ENCODE measurements at regions not wholly inside any gene's neighbourhood (a gene's known extent, or its start where the extent isn't known, plus 50 kb on each side); places are given as distances from the start of the nearest gene placed in this dataset.
"Not testable (repeated sequence)": the region's sequence is repeated elsewhere in the genome, so short reads cannot be mapped to it uniquely, and the experiment has no call there.

DNA sequence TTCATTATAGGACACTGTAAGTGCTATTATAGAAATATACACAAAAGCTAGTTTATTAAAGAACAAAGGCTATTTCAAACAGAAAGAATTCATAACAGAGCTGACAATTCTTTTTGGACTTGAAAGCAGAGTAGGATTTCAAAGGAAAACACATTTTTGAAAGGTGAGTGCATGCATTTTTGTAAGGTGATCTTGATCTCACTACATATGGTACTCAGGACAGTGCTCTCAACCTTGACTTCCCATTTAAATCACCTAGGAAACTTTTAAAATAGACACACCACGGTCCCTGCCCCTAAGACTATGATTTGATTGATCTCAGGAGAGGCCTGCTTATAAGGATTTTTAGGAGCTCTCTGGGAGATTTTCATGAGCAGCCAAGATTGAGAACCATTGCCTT is 1362.0 kb downstream of the CDH8 start:
- no peak overlapping the region for H3K4me3 ChIP-seq (ENCODE audit: low read depth, low read length)
- no peak for DNase-seq (ENCODE audit: low read depth)
- TF ChIP-seq, protein P1, sequence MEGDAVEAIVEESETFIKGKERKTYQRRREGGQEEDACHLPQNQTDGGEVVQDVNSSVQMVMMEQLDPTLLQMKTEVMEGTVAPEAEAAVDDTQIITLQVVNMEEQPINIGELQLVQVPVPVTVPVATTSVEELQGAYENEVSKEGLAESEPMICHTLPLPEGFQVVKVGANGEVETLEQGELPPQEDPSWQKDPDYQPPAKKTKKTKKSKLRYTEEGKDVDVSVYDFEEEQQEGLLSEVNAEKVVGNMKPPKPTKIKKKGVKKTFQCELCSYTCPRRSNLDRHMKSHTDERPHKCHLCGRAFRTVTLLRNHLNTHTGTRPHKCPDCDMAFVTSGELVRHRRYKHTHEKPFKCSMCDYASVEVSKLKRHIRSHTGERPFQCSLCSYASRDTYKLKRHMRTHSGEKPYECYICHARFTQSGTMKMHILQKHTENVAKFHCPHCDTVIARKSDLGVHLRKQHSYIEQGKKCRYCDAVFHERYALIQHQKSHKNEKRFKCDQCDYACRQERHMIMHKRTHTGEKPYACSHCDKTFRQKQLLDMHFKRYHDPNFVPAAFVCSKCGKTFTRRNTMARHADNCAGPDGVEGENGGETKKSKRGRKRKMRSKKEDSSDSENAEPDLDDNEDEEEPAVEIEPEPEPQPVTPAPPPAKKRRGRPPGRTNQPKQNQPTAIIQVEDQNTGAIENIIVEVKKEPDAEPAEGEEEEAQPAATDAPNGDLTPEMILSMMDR (IDR thresholded peaks at IDR 0.05; ENCODE audit: low read depth, low read length, missing control alignments), result no peak
- in situ Hi-C loops (cut with HindIII; ENCODE audit: low sequenced_read_pairs), result no loop called here

DNA sequence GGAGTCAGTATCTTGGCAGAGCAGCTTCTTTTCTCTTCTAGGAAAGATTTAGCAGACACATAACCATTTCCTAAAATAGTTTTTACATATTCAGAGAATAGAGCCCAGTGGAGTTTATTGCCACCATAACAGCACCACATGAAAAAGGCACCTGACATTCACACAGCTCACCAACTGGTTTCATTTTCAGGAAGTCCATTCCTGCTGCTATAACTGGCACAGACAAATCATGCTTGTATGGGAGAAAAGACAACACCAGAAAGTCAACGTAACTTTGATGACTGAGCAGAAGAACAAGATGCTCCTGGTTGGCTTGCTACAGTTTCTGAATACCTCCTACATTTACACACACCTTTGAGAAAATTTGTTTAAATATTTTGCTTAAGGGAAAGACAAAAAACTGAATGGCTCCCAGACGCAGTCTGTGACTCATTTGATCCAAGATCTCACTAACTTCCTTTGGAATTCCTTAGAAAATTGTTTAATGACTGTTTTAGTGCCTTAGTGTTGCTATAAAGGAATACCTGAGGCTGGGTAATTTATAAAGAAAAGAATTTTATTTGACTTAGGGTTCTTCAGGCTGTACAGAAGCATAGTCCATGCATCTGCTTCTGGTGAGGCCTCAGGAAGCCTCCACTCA is 1380.6 kb downstream of the CDH8 start:
- in situ Hi-C loops (cut with HindIII; ENCODE audit: low sequenced_read_pairs), result no loop called here
- no peak for DNase-seq (ENCODE audit: low read depth)
- TF ChIP-seq, protein P1 (IDR thresholded peaks at IDR 0.05; ENCODE audit: low read depth, low read length, missing control alignments), result no peak

DNA sequence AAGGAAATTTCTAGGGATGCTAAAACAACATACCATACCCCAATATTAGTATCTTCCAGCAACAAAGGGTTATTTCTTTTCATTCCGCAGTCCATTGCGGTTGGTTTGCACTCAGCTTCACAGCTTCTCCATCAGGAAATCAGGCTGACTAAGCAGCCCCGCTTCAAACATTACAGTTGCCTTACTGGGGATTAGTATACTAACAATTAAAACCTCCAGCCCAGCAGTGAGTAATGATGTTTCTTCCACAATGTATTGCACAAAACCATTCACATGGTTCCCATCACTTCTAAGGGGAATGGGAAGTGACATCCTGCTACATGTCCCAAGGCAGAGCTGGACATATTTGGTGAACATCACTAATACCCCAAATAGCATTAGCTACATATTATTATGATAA is 1384.9 kb downstream of the CDH8 start:
- TF ChIP-seq, protein P1 (IDR thresholded peaks at IDR 0.05; ENCODE audit: low read depth, low read length, missing control alignments), result no peak
- H3K4me3 ChIP-seq (ENCODE audit: low read depth, low read length), result no peak overlapping the region
- in situ Hi-C loops (cut with HindIII; ENCODE audit: low sequenced_read_pairs), result no loop called here
- no peak for DNase-seq (ENCODE audit: low read depth)

More for the DNA sequence above, 1380.6 kb downstream of the CDH8 start:
- H3K4me3 ChIP-seq (ENCODE audit: low read depth, low read length), result no peak overlapping the region

DNA sequence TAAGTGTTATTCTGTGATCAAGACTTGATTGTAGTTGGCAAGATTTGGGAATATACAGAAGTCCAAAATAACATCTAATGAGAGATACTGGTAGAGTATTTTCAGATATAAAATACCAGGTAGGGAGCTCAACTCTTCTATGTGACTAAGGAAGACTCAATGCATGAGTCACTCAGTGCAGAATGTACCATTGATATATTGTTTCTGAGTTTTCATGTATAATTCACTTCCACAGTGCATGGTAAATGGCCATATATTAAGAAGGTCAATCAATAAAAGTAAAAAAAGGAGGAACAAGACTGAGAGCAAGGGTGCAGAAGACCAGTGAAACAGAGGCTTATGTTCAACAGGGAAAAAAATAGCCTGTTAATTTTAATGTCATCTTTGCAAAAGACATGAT is 1387.9 kb downstream of the CDH8 start:
- TF ChIP-seq, protein P1 (IDR thresholded peaks at IDR 0.05; ENCODE audit: low read depth, low read length, missing control alignments), result no peak
- in situ Hi-C loops (cut with HindIII; ENCODE audit: low sequenced_read_pairs), result no loop called here
- no peak overlapping the region for H3K4me3 ChIP-seq (ENCODE audit: low read depth, low read length)
- no peak for DNase-seq (ENCODE audit: low read depth)

DNA sequence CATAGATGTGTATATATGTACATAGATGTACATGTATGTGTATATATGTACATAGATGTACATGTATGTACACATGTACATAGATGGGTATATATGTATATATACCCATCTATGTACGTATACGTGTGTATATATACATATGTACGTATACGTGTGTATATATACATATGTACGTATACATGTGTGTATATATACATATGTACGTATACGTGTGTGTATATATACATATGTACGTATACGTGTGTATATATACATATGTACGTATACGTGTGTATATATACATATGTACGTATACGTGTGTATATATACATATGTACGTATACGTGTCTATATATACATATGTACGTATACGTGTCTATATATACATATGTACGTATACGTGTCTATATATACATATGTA is 1388.8 kb downstream of the CDH8 start:
- in situ Hi-C loops (cut with HindIII; ENCODE audit: low sequenced_read_pairs); DNase-seq (ENCODE audit: low read depth); H3K4me3 ChIP-seq (ENCODE audit: low read depth, low read length): not testable (repeated sequence)

DNA sequence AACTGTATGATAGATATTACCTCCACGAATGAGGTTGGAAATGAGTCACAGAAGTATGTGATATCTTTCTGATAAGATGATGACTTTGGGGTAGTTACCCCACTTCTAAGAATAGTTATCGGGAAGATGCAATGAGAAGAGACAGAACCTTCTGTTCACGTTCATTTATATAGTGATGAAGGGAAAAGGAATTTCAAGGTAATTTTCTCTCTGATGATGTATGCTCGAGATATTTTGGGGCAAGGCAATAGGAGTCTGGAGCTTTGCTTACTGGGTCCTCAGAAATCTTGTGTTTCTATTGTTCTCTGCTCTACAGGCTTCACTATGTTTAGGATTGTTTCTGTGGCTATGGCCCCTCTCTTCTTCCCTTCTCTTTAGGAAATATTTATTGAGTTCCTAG is 1389.6 kb downstream of the CDH8 start:
- H3K4me3 ChIP-seq (ENCODE audit: low read depth, low read length), result no peak overlapping the region
- no peak for DNase-seq (ENCODE audit: low read depth)
- TF ChIP-seq, protein P1 (IDR thresholded peaks at IDR 0.05; ENCODE audit: low read depth, low read length, missing control alignments), result no peak
- in situ Hi-C loops (cut with HindIII; ENCODE audit: low sequenced_read_pairs), result no loop called here

DNA sequence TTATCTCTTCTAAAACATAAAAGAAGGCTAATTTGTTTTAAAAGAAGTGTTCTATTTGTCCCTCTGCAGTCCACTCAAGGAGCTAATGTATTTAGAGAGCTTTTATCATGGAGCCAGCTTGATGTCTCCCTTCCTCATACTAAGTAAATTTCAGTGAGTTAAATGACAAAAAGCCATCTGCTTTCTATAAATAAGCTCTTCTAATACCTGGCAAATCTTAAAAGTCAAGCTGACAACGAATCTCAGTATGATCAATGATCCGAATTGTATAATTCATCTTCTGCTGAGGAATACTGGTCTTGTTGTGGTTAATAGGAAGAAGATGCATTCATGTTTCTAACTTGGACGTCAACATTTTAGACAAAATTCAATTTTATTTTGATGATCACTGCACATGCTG is 1390.7 kb downstream of the CDH8 start:
- in situ Hi-C loops (cut with HindIII; ENCODE audit: low sequenced_read_pairs), result no loop called here
- TF ChIP-seq, protein P1 (IDR thresholded peaks at IDR 0.05; ENCODE audit: low read depth, low read length, missing control alignments), result no peak
- H3K4me3 ChIP-seq (ENCODE audit: low read depth, low read length), result no peak overlapping the region
- DNase-seq (ENCODE audit: low read depth), result no peak
